D721Med (cell line): ENCODE measurements at regions not wholly inside any gene's neighbourhood (a gene's known extent, or its start where the extent isn't known, plus 50 kb on each side); places are given as distances from the start of the nearest gene placed in this dataset.
A peak's percentile ranks its signal among the peaks of the same experiment; 100 is the strongest.

ENCODE experiments used
- DNase-seq: peaks from one replicate; pipeline ENCODE4 v3.0.0; 2011; ENCODE audit warnings: low spot score; ENCODE audit not compliant: insufficient read length
- FAIRE-seq: peaks from 2 replicates; lab custom pipeline; 2011; peaks lifted over from hg19 to GRCh38; lab: Jason Lieb, UNC
- TF ChIP-seq, protein P1 (sequence below): IDR thresholded peaks from 2 replicates; pipeline ENCODE4 v1.5.1; 2012; ENCODE audit warnings: mild to moderate bottlenecking, control low read depth; ENCODE audit not compliant: insufficient read depth; ENCODE audit errors: missing control alignments

DNA sequence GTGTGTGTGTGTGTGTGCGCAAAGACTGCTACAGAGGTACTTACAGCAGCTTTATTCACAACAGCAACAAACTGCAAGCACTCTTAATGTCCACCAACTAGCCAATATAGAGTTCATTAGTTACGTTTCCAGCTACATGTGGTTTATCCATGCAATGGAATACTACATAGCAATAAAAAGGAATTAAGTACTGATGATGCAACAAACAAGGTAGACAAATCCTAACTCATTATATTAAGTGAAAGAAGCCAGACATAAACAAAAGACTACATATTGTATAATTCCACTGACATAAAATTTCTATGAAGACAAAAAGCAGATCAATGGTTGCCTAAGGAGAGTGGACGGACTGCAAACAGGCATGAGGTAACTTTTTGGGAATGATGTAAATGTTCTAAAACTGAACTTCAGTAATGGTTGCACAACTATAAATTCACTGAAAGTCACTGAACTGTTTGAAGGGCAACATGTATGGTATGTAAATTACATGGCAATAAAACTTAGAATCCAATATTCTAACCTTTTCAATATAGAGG is 433.7 kb downstream of the SHQ1 start:
- no peak for DNase-seq
- no peak for FAIRE-seq
- TF ChIP-seq, protein P1, sequence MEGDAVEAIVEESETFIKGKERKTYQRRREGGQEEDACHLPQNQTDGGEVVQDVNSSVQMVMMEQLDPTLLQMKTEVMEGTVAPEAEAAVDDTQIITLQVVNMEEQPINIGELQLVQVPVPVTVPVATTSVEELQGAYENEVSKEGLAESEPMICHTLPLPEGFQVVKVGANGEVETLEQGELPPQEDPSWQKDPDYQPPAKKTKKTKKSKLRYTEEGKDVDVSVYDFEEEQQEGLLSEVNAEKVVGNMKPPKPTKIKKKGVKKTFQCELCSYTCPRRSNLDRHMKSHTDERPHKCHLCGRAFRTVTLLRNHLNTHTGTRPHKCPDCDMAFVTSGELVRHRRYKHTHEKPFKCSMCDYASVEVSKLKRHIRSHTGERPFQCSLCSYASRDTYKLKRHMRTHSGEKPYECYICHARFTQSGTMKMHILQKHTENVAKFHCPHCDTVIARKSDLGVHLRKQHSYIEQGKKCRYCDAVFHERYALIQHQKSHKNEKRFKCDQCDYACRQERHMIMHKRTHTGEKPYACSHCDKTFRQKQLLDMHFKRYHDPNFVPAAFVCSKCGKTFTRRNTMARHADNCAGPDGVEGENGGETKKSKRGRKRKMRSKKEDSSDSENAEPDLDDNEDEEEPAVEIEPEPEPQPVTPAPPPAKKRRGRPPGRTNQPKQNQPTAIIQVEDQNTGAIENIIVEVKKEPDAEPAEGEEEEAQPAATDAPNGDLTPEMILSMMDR = no peak

DNA sequence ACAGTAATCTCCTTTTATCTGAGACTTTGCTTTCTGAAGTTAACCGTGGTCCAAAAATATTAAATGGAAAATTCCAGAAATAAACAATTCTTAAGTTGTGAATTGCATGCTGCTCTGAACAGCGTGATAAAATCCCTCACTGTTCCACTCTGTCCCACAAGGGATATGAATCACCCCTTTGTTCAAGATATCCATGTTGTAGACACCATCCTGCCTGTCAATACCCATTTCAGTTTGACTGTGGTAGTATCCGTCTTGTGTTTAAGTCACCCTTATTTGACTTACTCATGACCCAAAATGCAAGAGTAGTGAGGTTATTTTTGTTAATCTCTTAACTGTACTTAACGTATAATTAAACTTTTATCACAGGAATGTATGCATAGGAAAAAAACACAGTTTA is 435.0 kb downstream of the SHQ1 start:
- no peak for DNase-seq
- TF ChIP-seq, protein P1 = no peak
- FAIRE-seq = peak; percentile 38

DNA sequence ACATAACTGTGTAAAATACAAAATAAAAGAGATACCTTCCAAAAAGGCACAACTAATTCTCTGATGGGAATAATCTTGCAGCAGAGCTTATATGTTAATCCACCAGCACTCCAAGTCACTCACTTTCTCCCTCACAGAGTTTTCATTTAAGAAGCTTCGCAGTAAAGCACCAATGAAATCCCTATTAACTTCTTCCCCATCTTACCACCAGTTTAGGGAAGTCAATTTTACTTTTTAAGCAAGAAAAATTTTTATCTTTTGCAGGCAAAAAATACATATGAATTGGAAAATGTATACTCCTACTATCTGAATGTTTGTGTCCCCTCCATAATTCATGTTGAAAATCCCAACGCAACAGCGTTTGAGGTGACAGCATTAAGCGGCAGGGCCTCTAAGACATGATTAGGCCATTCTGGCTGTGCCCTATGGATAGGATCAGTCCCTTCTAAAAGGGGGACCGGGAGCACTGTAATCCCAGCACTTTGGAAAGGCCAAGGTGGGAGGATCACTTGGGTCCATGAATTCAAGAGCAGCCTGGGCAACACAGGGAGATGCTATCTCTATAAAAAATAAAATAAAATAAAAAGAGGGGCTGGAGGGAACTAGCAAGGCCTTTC is 435.8 kb downstream of the SHQ1 start:
- FAIRE-seq = peak; percentile 63
- no peak for DNase-seq
- TF ChIP-seq, protein P1 = no peak

DNA sequence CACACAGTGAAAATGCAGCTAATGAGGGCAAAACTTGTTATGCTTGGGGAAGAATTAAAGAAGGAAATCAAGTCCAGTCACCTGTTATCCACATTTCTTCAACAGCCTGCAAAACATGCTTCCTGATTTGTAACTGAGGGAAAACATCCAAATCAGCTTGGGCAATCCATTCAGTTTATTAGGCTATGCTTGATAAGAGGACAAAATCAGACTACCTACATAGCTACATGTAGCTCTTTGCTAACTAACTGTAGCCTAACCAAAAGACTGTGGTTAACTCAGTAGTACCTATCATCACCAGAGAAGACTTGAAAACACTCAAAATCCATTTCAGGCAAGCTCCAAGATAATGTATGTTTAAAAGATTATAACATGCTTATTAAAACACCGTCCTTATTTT is 436.4 kb downstream of the SHQ1 start:
- FAIRE-seq (peak; percentile 77), DNase-seq (no peak)
- TF ChIP-seq, protein P1 = no peak

DNA sequence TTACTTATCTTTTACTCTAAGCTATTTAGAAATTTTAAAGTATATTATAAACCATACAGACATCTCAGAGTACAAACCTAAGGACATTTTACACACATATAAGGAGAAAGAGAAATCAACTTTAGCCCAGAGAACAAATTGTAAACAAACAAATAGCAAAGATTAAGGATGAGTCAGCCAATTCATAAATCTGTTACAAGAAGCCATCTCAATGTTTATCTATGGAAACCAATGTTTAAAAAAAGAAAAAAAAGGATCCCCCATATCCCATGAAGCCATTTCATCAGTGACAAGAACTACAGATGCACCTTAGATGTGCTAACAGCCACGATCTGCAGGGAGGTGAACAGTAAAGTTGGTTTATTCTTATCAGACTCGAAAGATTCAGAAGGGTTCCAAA is 437.1 kb downstream of the SHQ1 start:
- no peak for DNase-seq
- FAIRE-seq = peak; percentile 67
- TF ChIP-seq, protein P1 = no peak

DNA sequence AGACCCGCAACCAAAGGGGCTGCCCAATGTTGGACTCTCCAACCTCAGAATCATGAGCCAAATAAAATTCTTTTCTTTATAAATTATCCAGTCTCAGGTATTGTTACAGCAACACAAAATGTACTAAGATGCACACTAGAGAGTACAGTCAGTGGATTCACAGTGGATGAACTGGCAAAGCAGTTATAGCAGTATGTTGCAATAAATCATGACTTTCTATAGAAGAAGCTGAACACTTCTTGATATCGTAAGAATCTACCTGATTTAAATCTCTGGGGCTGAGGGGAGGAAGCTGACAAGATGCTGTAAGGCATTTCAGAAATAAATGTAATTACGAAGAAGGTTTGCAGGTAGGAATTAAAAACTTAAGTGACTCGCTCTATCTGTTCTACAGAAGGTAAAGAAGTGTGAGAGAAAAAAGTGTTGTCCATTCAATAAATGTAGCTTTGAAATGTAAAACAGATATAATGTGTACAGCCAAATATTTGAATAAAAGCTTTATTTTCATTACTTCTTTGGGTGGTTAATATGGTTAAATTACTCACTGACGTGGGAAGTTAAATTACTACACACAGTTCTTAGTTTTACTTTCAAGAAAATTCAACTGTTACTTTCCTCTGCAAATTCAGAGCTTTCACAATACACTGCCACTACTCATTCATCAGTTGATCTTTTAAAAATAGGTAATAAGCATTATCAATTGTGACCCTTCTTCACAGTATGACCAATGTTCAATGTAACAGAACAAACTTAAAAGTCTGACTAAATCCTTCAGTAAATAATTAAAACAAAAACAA is 439.1 kb downstream of the SHQ1 start:
- peak; percentile 32 for FAIRE-seq
- TF ChIP-seq, protein P1 = no peak
- DNase-seq = no peak
